SJSA1 (cell line): ENCODE measurements at regions not wholly inside any gene's neighbourhood (a gene's known extent, or its start where the extent isn't known, plus 50 kb on each side); places are given as distances from the start of the nearest gene placed in this dataset.
A peak's percentile ranks its signal among the peaks of the same experiment; 100 is the strongest.
"Not testable (repeated sequence)": the region's sequence is repeated elsewhere in the genome, so short reads cannot be mapped to it uniquely, and the experiment has no call there.

Experiments used
- DNase-seq, 2 experiments: peaks; one replicate each; pipeline ENCODE4 v3.0.0-alpha.2; 2015 to 2020; ENCODE audit warnings: low spot score in 2 of 2, low read depth in 1 of 2
- H3K27ac ChIP-seq: fragments of 250-450 bp; sonication (Bioruptor Pico); 2 replicates; pipeline ENCODE4 v1.5.1; 2020; ENCODE audit warnings: mild to moderate bottlenecking, moderate library complexity
- H3K27me3 ChIP-seq: fragments of 250-450 bp; sonication (Bioruptor Pico); replicated peaks from 2 replicates; pipeline ENCODE4 v1.5.1; 2020; ENCODE audit warnings: mild to moderate bottlenecking, moderate library complexity
- H3K36me3 ChIP-seq: fragments of 250-450 bp; sonication (Bioruptor Pico); 2 replicates; pipeline ENCODE4 v1.5.1; 2020; ENCODE audit warnings: mild to moderate bottlenecking
- H3K4me1 ChIP-seq: fragments of 250-450 bp; sonication (Bioruptor Pico); replicated peaks from 2 replicates; pipeline ENCODE4 v1.6.1; 2021; ENCODE audit warnings: mild to moderate bottlenecking
- H3K4me3 ChIP-seq: fragments of 250-450 bp; sonication (Bioruptor Pico); 2 replicates; pipeline ENCODE4 v1.5.1; 2020; ENCODE audit warnings: mild to moderate bottlenecking
- H3K9me3 ChIP-seq: fragments of 250-450 bp; sonication (Bioruptor Pico); replicated peaks from 2 replicates; pipeline ENCODE4 v1.5.1; 2020; ENCODE audit warnings: mild to moderate bottlenecking

DNA sequence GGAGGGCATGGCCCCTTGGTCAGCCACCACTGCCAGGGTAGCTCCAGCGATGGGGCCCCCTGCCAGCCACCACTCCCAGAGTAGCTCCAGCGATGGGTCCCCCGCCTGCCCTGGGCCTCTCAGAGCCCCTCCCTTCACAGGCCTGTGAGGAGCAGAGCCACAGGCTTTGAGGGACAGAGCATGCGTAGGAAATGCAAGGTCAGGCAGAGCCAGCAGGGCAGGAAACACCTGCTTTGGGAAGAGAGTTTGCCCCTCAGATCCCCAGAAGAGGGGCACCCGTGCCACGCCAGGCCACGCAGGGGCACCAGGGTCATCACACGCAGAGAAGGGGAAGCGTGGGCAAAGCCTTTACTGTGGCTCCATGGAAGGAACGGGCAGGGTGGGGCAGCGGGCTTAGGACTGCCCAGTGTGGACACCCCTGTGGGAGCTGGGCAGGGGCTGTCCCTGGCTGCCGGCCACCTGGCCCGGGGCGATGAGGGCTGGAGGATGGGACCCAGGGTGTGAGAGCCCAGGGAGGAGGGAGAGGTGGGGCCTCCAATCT, 477.8 kb downstream of the BRD1 start:
- Histone ChIP-seq H3K9me3 (peaks cover 21% of the 10 kb centered on the region), H3K27me3 (no peaks in the 10 kb centered on the region), H3K36me3 (no peaks in the 10 kb centered on the region), H3K4me1 (no peaks in the 10 kb centered on the region), H3K4me3 (no peak overlapping the region), H3K27ac (no peak overlapping the region)
- DNase-seq = no peak

DNA sequence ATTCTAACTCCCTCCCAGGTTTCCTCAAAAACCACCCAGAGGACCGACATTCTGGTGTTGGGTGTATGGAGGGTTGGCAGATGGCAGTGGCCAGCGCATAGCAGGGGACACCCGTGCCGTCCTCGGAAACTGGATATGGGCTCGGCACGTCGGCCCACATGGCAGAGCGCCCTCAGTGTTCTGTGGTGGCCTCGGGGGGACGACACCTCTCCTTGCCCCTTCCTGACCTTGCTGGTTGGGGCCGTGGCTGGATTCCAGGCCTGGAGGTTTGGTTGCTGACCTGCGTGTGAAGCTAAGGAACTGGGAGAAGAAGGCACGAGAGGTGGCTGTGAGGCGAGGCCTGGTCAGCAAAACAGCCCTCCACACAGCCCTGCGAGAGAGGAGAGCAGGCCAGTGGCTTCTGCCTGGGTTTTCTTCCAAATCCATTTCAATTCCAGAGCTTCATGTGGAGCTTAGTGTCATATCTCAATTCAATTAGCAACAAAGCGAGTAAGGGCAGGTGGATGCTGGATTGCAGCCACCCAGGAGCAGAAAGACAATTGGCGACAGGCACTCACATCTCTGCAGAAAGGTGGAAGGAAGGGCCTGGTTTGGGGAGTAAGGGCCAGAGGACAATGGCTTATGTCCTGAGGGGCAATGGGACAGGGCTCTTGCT, 478.4 kb downstream of the BRD1 start:
- Histone ChIP-seq H3K4me3 (no peak overlapping the region), H3K4me1 (no peaks in the 10 kb centered on the region), H3K27me3 (no peaks in the 10 kb centered on the region), H3K27ac (no peak overlapping the region), H3K36me3 (no peaks in the 10 kb centered on the region), H3K9me3 (peaks cover 19% of the 10 kb centered on the region)
- DNase-seq = no peak

DNA sequence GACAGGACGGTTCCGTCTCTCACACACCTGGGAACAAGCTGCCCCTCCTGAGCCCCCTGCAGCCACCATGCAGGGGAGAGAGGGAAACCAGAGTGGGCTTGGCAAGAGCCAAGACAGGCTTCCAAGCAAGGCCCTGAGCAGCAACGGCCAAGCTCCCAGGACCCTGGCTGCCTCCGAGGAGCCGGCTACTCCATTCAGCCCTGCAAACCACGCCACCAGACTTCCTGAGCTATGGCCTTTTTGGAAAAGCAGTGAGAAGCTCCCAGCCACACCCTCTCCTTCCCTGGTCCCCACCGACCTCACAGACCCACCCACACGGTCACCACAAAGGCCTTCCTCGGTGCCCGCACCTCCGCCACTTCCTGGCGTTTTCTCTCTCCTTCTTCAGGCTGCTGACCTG, 479.0 kb downstream of the BRD1 start:
- no peaks in the 10 kb centered on the region for H3K36me3 ChIP-seq
- no peak overlapping the region for H3K27ac ChIP-seq
- H3K4me3 ChIP-seq = no peak overlapping the region
- no peaks in the 10 kb centered on the region for H3K4me1 ChIP-seq
- peaks cover 18% of the 10 kb centered on the region for H3K9me3 ChIP-seq
- no peaks in the 10 kb centered on the region for H3K27me3 ChIP-seq
- no peak for DNase-seq

DNA sequence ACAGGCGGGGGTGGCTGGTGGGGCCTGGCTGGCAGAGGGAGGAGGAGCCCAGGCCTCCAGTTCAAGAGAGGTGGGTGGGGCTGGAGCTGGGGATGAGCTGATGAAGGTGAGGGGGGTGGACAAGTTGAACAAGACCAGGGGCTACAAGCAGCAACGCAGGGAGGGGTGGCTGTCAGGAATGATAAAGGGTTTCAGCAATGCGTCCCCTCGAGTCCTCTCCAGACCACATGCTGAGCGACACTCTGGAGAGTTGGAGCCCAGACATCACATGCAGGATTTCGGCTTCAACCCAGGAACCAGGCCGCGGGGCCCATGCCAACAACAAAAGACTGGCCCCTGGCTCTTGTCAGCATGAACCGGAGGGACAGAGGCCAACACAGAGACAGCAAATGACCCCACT, 480.3 kb downstream of the BRD1 start:
- no peaks in the 10 kb centered on the region for H3K27me3 ChIP-seq
- no peak overlapping the region for H3K27ac ChIP-seq
- no peak overlapping the region for H3K4me3 ChIP-seq
- DNase-seq = no peak
- H3K9me3 ChIP-seq = peaks cover 17% of the 10 kb centered on the region
- no peaks in the 10 kb centered on the region for H3K36me3 ChIP-seq
- H3K4me1 ChIP-seq = no peaks in the 10 kb centered on the region

DNA sequence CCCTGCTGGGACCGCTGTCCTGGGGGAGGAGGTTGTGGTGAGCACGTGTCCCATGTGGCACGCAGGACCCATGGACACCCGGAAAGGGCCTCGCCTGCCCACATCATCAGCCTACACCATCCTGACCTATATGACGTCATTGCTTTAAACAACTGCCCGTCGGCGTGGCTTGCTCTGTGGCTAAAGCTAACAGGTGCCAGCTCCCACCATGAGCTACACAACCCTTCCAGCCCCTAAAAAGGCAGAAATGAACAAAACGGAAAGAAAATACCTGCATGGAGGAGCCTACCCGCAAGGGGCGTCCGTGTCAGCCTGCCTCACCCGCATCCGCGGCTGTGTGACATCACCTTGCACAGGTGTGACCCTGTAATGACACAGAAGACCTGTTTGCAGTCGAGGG, 481.8 kb downstream of the BRD1 start:
- H3K36me3 ChIP-seq = no peaks in the 10 kb centered on the region
- no peak overlapping the region for H3K27ac ChIP-seq
- H3K9me3 ChIP-seq = peaks cover 17% of the 10 kb centered on the region
- H3K4me1 ChIP-seq = no peaks in the 10 kb centered on the region
- H3K4me3 ChIP-seq = no peak overlapping the region
- H3K27me3 ChIP-seq = no peaks in the 10 kb centered on the region
- no peak for DNase-seq

DNA sequence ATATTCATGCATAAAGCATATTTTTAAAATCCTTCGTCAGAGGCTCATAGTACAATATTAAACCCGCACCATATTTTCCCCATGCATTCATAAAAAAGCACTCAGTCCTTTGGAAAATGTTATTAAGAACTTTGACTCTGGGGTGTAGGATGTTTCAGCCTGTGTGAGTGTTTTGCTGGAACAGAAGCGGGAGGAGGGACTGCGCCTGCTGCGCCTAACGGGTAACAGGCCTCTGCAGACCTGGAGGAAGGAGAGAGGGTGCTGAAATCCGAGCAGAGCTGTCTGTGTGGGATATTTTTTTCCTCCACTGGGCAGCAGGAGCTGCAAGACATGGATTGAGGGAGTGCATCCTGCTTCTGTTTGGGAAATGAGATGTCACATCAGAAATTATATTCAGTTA, 483.0 kb downstream of the BRD1 start:
- no peak for DNase-seq
- H3K9me3 ChIP-seq = peaks cover 13% of the 10 kb centered on the region
- H3K27ac ChIP-seq = no peak overlapping the region
- no peaks in the 10 kb centered on the region for H3K27me3 ChIP-seq
- no peak overlapping the region for H3K4me3 ChIP-seq
- H3K36me3 ChIP-seq = no peaks in the 10 kb centered on the region
- H3K4me1 ChIP-seq = no peaks in the 10 kb centered on the region

DNA sequence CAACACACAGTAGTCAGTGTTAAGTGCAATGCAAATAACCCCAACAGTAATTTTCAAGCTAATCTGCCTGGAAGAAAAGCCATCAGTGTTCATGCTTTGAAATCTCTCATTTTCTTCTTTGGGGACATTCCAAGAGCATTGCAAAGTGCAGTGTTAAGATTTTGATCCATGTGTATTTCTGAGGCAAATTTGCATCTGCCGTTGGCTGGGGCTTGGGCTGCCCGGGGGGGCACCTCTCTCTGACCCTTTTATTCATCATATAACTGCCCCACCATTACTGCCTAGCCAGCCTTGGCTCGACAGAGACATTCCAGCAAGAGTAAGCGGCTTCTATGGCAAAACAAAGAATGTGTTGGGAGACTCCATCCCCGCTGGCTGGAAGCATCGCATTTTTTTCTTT, 483.5 kb downstream of the BRD1 start:
- Histone ChIP-seq H3K36me3 (no peaks in the 10 kb centered on the region), H3K9me3 (peaks cover 11% of the 10 kb centered on the region), H3K27ac (no peak overlapping the region), H3K27me3 (no peaks in the 10 kb centered on the region), H3K4me1 (no peaks in the 10 kb centered on the region), H3K4me3 (no peak overlapping the region)
- DNase-seq = no peak

DNA sequence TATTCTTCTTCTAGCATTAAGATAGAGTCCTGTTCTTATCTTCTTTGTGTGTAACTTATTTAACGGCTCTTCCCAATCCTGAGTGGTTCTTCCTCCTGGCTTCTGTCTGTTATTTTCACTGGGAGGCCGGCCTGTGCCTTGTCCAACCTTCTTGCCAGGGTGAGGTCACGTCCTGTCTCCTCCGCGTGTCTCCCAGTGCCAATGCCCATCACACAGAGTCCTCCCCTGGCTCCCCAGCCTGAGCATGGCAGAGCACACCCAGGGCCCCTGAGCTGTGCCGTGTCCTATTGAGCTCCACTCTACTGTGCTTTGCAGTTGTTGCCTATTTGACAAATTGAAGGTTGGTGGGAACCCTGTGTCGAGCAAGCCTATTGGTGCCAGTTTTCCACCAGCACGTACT, 487.3 kb downstream of the BRD1 start:
- Histone ChIP-seq H3K27ac (no peak overlapping the region), H3K27me3 (no peaks in the 10 kb centered on the region), H3K4me1 (no peaks in the 10 kb centered on the region), H3K36me3 (no peaks in the 10 kb centered on the region), H3K4me3 (no peak overlapping the region), H3K9me3 (0 out of 2 replicates have a peak, but pooled peaks cover 2% of the 10 kb centered on the region)
- no peak for DNase-seq

DNA sequence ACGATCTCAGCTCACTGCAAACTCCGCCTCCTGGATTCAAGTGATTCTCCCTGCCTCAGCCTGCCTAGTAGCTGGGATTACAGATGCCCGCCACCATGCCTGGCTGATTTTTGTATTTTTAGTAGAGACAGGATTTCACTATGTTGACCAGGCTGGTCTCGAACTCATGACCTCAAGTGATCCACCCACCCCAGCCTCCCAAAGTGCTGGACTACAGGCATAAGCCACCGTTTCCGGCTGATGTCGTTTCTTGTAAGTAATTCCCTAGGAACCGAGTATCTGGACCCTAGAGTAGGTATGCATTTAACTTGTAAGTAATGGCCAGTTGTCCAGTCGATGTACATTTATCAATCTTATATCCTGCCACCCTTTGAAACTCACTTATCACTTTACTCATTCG, 491.2 kb downstream of the BRD1 start:
- not testable (repeated sequence) for H3K36me3 ChIP-seq, DNase-seq, H3K4me3 ChIP-seq, H3K9me3 ChIP-seq, H3K27ac ChIP-seq, H3K4me1 ChIP-seq, H3K27me3 ChIP-seq

DNA sequence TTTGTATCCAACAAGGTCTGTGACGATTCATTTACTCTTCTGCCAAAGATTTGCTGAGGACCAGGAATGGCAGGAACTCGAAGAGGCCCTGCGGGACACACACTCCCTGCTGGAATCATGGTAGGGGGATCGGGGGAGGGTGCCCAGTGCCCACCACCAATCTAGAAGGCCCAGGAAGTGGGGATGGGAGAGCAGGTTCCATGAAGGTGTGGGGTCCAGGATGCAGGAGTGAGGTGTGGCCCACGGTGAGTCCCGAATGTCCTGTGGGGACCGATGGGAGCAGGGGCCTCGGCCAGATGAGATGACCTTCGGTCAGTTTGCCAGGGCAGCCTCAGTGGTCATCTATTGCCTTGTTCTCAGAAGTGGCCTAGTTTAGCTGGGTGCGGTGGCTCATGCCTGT, 492.7 kb downstream of the BRD1 start:
- no peaks in the 10 kb centered on the region for H3K4me1 ChIP-seq
- no peak overlapping the region for H3K4me3 ChIP-seq
- DNase-seq = no peak
- H3K36me3 ChIP-seq = no peaks in the 10 kb centered on the region
- no peaks in the 10 kb centered on the region for H3K27me3 ChIP-seq
- H3K9me3 ChIP-seq = no peaks in the 10 kb centered on the region; the same call in 1 of the 2 replicates
- H3K27ac ChIP-seq = no peak overlapping the region

DNA sequence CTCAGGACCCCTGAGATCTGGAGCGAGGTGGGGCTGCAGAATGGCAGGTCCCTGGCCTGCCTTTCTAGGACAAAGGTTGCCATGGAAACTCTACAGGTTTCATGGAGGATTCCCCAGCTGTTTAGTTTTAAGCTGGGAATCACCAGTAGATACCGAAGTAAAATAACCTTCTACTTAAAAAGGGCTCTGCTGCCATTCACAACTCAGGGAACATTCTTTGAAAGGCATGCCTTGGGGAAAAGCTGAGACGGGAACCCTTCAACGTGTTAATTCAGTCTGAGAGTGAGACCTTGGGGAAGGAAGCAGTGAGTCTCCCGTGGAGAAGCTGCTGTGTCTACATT, 493.3 kb downstream of the BRD1 start:
- Histone ChIP-seq H3K4me1 (no peaks in the 10 kb centered on the region), H3K27me3 (no peaks in the 10 kb centered on the region), H3K36me3 (no peaks in the 10 kb centered on the region), H3K9me3 (no peaks in the 10 kb centered on the region; the same call in 1 of the 2 replicates), H3K4me3 (no peak overlapping the region), H3K27ac (no peak overlapping the region)
- DNase-seq = no peak

DNA sequence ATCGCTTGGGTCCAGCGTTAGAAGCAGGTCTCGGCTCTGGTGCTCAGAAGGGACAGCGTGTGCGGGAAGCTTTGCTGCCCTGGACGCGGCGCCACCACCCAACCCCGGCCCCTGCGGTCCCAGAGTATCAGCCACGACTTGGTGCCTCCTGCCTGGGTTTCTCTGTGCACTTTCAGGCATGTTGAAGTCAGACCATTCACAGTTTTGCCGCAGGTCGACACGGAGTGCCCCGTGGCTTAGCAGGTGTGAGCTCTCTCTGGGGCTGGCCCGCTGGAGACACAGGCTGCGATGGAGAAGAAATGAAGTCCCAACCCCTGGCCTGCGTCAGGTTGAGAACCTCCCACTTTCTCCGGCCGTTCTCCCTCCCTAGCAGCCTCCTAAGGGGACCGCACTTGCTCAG, 494.5 kb downstream of the BRD1 start:
- Histone ChIP-seq H3K27me3 (no peaks in the 10 kb centered on the region), H3K4me3 (no peak overlapping the region), H3K4me1 (no peaks in the 10 kb centered on the region), H3K27ac (no peak overlapping the region), H3K36me3 (no peaks in the 10 kb centered on the region), H3K9me3 (peaks cover 4% of the 10 kb centered on the region; the same call in 1 of the 2 replicates)
- peak in 1 of 2 experiments; percentile 29 for DNase-seq

DNA sequence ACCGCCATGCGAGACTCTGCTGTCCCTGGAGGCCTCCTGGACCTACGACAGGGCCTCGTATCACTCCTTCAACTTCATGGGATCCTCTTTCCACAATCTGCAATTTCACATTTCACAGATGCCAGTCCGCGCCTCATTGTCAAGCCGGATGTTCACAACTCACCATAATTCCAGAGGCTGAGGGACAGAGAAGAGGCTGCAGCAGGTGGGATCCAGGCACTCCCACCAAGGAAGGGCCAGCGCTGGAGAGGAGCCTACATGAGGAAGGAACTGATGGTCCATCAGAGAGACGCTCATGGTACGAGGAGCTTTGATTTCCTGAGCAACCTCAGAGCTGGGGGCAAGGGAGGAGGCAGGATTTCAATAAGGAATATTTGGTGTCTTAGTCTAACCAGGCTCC, 495.0 kb downstream of the BRD1 start:
- H3K36me3 ChIP-seq = no peaks in the 10 kb centered on the region
- no peaks in the 10 kb centered on the region for H3K27me3 ChIP-seq
- H3K9me3 ChIP-seq = peaks cover 4% of the 10 kb centered on the region; the same call in 1 of the 2 replicates
- H3K4me1 ChIP-seq = no peaks in the 10 kb centered on the region
- peak in 1 of 2 experiments; percentile 25 for DNase-seq
- no peak overlapping the region for H3K27ac ChIP-seq
- no peak overlapping the region for H3K4me3 ChIP-seq

DNA sequence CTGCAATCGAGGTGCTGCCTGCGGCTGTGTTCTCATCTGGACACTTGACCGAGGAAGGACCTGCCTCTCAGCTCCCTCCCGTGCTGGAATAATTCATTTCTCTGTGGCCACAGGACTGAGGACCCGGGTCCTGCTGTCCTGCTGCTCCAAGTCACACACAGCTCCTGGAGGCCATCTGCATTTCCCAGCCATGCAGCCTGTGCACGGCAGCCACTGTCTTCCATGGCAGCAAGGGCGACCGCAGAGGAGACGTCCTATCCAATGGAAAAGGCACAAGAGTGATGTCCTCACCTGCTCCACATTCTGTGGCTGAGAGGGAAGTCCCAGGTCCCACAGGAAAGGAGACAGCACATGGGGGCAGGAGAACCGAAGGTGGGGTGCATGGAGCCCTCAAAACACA, 495.8 kb downstream of the BRD1 start:
- Histone ChIP-seq H3K27me3 (no peaks in the 10 kb centered on the region), H3K4me1 (no peaks in the 10 kb centered on the region), H3K9me3 (peaks cover 4% of the 10 kb centered on the region; the same call in 1 of the 2 replicates), H3K4me3 (no peak overlapping the region), H3K36me3 (no peaks in the 10 kb centered on the region), H3K27ac (no peak overlapping the region)
- DNase-seq = peak in 1 of 2 experiments; percentile 17
